Neuron (in vitro differentiated cells): ENCODE measurements at regions not wholly inside any gene's neighbourhood (a gene's known extent, or its start where the extent isn't known, plus 50 kb on each side); places are given as distances from the start of the nearest gene placed in this dataset.
"Not testable (repeated sequence)": the region's sequence is repeated elsewhere in the genome, so short reads cannot be mapped to it uniquely, and the experiment has no call there.

Source experiments
- H2AFZ ChIP-seq: one replicate; pipeline ENCODE4 v1.6.1; 2013; ENCODE audit warnings: low read depth, mild to moderate bottlenecking, inconsistent platforms, low read length, moderate library complexity
- H3K27me3 ChIP-seq: one replicate; pipeline ENCODE4 v1.6.1; 2013; ENCODE audit warnings: low read length; ENCODE audit not compliant: insufficient read depth
- H3K36me3 ChIP-seq: one replicate; pipeline ENCODE4 v1.6.1; 2013; ENCODE audit warnings: low read length; ENCODE audit not compliant: insufficient read depth
- H3K4me1 ChIP-seq: one replicate; pipeline ENCODE4 v1.6.1; 2013; ENCODE audit warnings: low read length; ENCODE audit not compliant: insufficient read depth
- H3K4me3 ChIP-seq: 2 replicates; pipeline ENCODE4 v1.5.1; 2013; ENCODE audit warnings: mild to moderate bottlenecking, low read length, moderate library complexity
- H3K9me3 ChIP-seq: one replicate; pipeline ENCODE4 v1.6.1; 2013; ENCODE audit warnings: low read length

DNA sequence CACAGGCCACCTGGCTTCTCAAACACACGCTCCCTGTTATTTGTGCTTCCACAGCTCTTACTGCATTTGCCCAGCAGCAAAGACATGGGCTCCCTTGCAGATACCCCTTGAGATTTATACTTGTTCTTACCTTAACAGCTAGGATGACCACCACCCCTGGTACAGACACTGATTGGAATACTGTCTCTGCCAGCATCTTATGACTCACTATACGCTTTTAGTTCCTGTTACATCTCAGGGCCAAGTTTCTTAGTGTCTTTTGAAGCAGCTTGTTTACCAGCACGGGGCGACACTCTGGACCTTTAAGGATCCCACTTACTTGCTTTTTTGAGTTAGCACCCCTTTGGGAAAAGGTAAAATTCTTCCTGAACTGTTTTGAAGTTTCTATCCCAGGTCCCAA, 874.8 kb downstream of the KCNT2 start:
- Histone ChIP-seq H3K27me3 (no peaks in the 10 kb centered on the region), H2AFZ (no peak overlapping the region), H3K4me3 (no peak overlapping the region), H3K36me3 (no peaks in the 10 kb centered on the region), H3K4me1 (no peaks in the 10 kb centered on the region), H3K9me3 (no peaks in the 10 kb centered on the region)

DNA sequence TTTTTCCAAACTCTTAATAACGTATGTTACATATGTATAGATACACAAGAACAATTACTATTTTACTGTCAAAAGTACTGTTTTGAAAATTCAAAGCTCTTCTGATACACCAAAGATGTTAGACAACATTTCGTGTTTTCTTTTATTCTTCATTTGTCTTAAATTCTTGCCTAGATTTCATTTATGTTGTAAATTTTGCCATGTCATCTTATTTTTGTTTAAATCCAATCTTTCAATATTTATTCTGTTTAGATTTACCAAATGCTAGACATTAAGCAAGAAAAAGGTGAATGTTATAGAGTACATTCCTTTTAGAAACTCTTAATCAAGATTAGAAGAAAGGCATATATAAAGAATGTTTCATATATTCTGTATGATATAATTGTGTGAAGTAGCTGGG, 876.9 kb downstream of the KCNT2 start:
- H3K9me3 ChIP-seq = no peaks in the 10 kb centered on the region
- H3K27me3 ChIP-seq = no peaks in the 10 kb centered on the region
- no peak overlapping the region for H3K4me3 ChIP-seq
- no peaks in the 10 kb centered on the region for H3K4me1 ChIP-seq
- H2AFZ ChIP-seq = no peak overlapping the region
- H3K36me3 ChIP-seq = no peaks in the 10 kb centered on the region

DNA sequence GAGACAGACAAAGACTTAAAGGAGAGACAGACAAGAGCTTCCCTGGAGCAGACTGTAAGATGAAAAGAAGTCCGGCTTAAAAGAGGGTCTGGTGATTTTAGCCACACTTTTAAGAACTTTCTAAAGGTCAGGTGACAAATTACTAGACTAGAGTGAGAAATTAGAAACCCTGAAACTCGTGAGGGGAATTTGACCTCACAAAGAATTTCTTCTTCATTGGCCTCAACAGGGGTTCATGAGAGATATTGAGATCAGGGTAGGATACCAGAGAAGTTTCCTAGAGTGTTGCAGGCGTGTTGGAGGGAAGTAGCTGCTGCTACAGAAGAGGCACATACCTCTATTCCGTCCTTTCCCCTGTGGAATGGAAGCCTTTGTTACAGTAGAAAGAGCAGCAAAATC, 884.4 kb downstream of the KCNT2 start:
- H3K4me1 ChIP-seq = no peaks in the 10 kb centered on the region
- H3K4me3 ChIP-seq = no peak overlapping the region
- no peaks in the 10 kb centered on the region for H3K27me3 ChIP-seq
- no peaks in the 10 kb centered on the region for H3K9me3 ChIP-seq
- H2AFZ ChIP-seq = no peak overlapping the region
- H3K36me3 ChIP-seq = no peaks in the 10 kb centered on the region

DNA sequence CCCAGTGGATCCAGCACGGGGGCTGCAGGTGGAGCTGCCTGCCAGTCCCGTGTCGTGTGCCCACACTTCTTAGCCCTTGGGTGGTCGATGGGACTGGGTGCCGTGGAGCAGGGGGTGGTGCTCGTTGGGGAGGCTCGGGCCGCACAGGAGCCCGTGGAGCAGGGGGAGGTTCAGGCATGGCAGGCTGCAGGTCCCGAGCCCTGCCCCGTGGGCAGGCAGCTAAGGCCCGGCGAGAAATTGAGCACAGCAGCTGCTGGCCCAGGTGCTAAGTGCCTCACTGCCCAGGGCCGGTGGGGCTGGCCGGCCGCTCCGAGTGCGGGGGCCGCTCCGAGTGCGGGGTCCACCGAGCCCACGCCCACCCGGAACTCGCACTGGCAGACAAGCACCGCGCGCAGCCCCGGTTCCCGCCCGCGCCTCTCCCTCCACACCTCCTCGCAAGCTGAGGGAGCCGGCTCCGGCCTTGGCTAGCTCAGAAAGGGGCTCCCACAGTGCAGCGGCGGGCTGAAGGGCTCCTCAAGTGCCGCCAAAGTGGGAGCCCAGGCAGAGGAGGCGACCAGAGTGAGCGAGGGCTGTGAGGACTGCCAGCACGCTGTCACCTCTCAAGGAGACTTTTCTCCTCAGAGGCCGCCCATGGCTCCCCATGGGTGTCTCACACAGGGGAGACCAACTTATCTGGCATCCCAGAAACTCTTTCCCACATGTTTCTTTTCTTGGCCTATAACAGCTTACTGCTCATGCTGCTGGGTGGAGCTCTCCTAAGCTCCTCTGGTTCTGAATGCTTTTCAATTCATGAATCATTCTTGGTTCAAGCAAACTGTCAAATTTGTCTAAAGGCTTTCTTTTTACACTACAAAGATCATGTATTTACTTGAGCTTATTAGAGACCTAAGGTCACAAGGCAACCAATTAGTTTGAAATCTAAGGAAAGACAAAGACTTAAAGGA, 885.1 kb downstream of the KCNT2 start:
- not testable (repeated sequence) for H3K9me3 ChIP-seq, H3K36me3 ChIP-seq, H3K4me1 ChIP-seq, H3K27me3 ChIP-seq, H2AFZ ChIP-seq, H3K4me3 ChIP-seq

DNA sequence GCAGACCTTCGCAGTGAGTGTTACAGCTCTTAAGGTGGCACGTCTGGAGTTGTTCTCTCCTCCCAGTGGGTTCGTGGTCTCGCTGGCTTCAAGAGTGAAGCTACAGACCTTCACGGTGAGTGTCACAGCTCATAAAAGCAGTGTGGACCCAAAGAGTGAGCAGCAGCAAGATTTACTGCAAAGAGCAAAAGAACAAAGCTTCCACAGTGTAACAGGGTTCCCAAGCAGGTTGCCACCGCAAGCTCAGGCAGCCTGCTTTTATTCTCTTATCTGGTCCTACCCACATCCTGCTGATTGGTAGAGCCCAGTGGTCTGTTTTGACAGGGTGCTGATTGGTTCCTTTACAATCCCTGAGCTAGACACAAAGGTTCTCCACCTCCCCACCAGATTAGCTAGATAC, 886.1 kb downstream of the KCNT2 start:
- not testable (repeated sequence) for H2AFZ ChIP-seq, H3K9me3 ChIP-seq, H3K36me3 ChIP-seq, H3K27me3 ChIP-seq, H3K4me1 ChIP-seq, H3K4me3 ChIP-seq

DNA sequence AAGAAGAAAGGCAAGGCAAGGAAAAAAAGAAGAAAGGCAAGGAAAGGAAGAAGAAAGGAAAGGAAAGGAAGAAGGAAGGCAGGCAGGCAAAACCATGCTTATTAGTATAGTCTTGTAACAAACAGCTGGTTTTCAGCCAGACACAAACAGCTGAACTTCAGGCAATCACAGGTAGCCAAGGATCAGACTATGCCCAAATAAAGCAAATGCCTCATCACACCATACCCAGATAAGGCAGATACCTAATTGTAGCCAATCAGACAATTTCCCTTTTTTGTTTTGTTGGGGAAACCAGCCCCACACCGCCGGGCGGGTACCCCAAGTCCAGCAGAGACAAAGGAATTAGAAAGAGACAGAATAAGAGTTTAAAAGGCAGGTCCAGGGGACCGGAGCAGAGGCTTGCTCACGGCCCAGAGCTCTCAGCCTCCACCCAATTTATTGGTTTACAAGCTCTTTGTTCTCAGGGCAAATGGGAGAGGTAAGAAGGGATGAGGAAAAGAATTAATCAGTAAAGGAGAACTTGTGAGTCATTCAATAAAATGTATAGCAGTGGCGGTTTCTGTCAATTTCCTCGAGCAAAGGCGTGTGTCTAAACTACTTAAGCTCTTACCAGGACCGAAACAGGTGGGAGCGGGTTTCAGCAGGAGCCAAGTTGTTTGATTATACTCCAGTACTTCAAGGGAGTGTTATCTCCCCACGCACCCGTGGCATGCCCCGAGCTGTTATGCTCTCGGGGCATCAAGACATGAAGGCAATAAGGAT, 886.8 kb downstream of the KCNT2 start:
- Histone ChIP-seq H3K36me3 (no peaks in the 10 kb centered on the region), H3K4me1 (peaks cover 1% of the 10 kb centered on the region), H3K9me3 (no peaks in the 10 kb centered on the region), H3K27me3 (no peaks in the 10 kb centered on the region), H2AFZ (no peak overlapping the region), H3K4me3 (no peak overlapping the region)

DNA sequence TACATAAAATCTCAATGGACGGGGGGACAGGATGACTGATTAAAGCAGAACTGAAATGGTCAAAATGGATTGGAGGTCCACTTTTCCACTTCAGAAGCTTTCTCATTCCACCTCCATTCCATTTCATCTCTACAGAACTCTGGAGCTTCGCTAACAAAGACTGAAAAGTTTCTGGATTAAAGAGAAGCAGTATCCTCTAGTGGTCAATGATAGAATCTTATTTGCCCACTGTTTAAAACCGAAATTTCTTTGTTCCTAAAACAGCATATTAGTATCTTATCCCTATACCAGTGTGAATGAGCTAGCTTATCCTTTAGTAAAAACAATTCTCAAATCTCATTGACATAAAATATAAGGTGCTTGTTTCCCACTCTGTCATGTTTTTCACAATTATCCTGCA, 890.6 kb downstream of the KCNT2 start:
- no peaks in the 10 kb centered on the region for H3K27me3 ChIP-seq
- peak overlapping the region; percentile 49 for H2AFZ ChIP-seq
- no peak overlapping the region for H3K4me3 ChIP-seq
- no peaks in the 10 kb centered on the region for H3K9me3 ChIP-seq
- no peaks in the 10 kb centered on the region for H3K36me3 ChIP-seq
- peaks cover 1% of the 10 kb centered on the region for H3K4me1 ChIP-seq

DNA sequence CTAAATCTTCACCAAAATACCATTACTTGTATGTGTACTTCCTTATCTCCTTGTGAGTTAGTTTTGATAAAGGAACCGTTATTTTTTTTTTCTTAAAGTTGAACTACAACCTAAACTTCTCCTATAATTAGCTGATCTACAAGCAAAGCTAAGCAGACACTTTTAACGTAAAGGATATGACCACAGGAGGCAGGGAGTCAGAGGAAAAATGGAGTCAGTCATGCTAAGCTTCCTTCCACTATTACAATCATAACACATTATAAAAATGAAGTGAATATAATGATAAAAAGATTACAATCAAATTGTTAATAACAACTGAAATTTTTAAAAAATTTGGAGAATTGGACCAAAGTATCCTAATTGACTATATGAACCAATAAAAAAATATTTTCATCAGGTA, 892.6 kb downstream of the KCNT2 start:
- H3K27me3 ChIP-seq = no peaks in the 10 kb centered on the region
- no peak overlapping the region for H2AFZ ChIP-seq
- no peaks in the 10 kb centered on the region for H3K36me3 ChIP-seq
- H3K9me3 ChIP-seq = no peaks in the 10 kb centered on the region
- no peak overlapping the region for H3K4me3 ChIP-seq
- H3K4me1 ChIP-seq = peaks cover 1% of the 10 kb centered on the region

DNA sequence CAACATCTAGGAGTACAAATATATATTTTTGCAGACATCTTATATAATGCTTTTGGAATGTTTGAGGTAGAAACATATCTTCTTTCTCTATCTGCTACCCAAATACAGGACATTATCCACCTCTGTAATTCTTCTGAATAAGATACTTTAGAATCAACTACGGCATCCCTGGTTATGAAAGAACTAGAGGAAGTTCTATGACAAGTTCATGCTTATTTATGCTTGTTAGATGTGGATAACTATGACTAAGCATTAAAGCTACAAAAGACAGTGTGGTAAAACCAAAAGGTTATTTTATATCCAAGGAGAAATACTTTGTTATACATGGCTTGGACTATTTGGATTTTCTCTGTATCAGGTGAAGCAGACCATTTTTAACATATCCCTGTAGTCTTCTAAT, 894.0 kb downstream of the KCNT2 start:
- H3K9me3 ChIP-seq = no peaks in the 10 kb centered on the region
- H2AFZ ChIP-seq = no peak overlapping the region
- H3K4me1 ChIP-seq = peaks cover 1% of the 10 kb centered on the region
- H3K36me3 ChIP-seq = no peaks in the 10 kb centered on the region
- H3K27me3 ChIP-seq = no peaks in the 10 kb centered on the region
- H3K4me3 ChIP-seq = no peak overlapping the region

DNA sequence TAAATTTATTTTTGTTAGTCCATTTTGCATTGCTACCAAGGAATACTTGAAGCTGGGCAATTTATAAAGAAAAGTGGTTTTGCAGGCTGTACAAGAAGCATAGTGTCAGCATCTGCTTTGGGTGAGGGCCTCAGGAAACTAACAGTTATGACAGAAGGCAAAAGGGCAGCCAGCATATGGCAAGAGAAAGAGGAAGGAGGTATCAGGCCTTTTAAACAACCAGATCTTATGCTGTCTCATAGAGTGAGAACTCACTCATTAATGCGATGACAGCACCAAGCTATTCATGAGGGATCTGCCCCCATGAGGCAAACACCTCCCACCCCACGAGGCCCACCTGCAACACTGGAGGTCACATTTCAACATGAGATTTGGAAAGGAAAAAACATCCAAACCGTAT, 898.4 kb downstream of the KCNT2 start:
- no peaks in the 10 kb centered on the region for H3K9me3 ChIP-seq
- no peaks in the 10 kb centered on the region for H3K27me3 ChIP-seq
- no peaks in the 10 kb centered on the region for H3K36me3 ChIP-seq
- no peak overlapping the region for H3K4me3 ChIP-seq
- H3K4me1 ChIP-seq = no peaks in the 10 kb centered on the region
- no peak overlapping the region for H2AFZ ChIP-seq

DNA sequence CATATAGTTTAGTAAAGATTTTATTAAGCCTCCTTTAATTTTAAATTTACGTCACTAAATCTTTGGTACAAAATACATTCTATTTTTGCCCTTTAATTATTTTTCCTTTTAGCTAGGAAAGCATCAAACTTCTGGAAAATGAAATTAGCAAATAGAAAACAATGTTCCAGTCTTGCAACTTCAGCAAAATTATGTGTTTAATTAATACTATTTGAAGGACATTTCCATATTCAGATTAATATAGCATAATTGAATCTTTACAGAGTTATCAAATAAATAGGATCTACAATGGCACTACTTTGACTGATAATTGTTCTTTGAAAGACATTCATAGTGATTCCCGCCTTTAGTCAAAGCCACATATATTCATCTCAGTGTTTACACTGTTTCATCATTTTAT, 904.2 kb downstream of the KCNT2 start:
- H2AFZ ChIP-seq = no peak overlapping the region
- H3K4me3 ChIP-seq = no peak overlapping the region
- no peaks in the 10 kb centered on the region for H3K4me1 ChIP-seq
- H3K27me3 ChIP-seq = no peaks in the 10 kb centered on the region
- H3K36me3 ChIP-seq = no peaks in the 10 kb centered on the region
- no peaks in the 10 kb centered on the region for H3K9me3 ChIP-seq

DNA sequence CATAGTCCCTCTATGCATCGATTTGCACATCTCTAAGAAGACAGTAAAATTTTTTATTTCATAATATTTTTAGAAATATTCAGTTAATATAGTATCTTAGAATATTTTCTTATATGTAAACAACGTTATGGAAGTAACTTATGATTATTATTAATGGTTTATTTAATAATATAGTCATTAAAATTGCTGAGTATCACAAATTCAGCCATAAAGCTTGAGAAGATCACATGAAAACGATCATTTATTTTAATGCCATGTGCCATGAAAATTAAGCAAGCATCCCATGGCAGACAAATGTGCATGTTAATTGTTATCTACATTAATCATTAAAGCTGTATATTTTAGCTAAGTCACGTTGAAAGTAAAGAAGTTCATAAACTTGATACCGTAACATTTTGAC, 907.1 kb downstream of the KCNT2 start:
- Histone ChIP-seq H3K9me3 (no peaks in the 10 kb centered on the region), H3K4me1 (no peaks in the 10 kb centered on the region), H3K4me3 (no peak overlapping the region), H3K27me3 (no peaks in the 10 kb centered on the region), H3K36me3 (no peaks in the 10 kb centered on the region), H2AFZ (no peak overlapping the region)

DNA sequence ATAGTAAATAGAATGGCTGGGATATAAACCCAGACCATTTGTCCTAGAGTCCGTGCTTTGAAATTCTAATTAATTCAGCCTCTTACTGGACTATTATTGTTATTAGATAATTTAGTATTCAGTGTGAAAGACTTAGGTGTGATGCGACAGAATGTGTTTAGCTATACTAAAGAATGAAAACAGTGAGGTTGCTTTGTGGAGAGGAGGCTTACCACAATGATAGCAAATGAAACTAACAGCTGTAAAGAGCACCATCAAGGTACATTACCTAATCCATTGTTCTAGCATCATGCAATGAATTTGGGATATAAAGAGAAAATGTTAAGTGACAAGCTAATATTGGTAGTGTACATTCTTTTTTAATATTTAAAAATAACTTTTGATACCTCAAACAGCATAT, 911.1 kb downstream of the KCNT2 start:
- Histone ChIP-seq H2AFZ (no peak overlapping the region), H3K36me3 (no peaks in the 10 kb centered on the region), H3K9me3 (no peaks in the 10 kb centered on the region), H3K27me3 (no peaks in the 10 kb centered on the region), H3K4me3 (no peak overlapping the region), H3K4me1 (no peaks in the 10 kb centered on the region)
